Mucosa of stomach (tissue), 1 donor: ENCODE measurements at regions not wholly inside any gene's neighbourhood (a gene's known extent, or its start where the extent isn't known, plus 50 kb on each side); places are given as distances from the start of the nearest gene placed in this dataset.

Experiments used
- H3K27me3 ChIP-seq: one replicate; pipeline ENCODE4 v1.7.0; 2013; ENCODE audit warnings: mild to moderate bottlenecking, low read length; ENCODE audit not compliant: control insufficient read depth, insufficient read depth
- H3K36me3 ChIP-seq: one replicate; pipeline ENCODE4 v1.7.0; 2013; ENCODE audit warnings: low read length; ENCODE audit not compliant: control insufficient read depth, insufficient read depth
- H3K4me1 ChIP-seq: one replicate; pipeline ENCODE4 v1.7.0; 2013; ENCODE audit warnings: mild to moderate bottlenecking, low read length; ENCODE audit not compliant: control insufficient read depth, insufficient read depth
- H3K4me3 ChIP-seq: one replicate; pipeline ENCODE4 v1.7.0; 2013; ENCODE audit warnings: low read length
- H3K9ac ChIP-seq: one replicate; pipeline ENCODE4 v1.7.0; 2013; ENCODE audit warnings: mild to moderate bottlenecking, low read length, moderate library complexity
- H3K9me3 ChIP-seq: one replicate; pipeline ENCODE4 v1.7.0; 2013; ENCODE audit warnings: mild to moderate bottlenecking, low read length, moderate library complexity; ENCODE audit not compliant: control insufficient read depth
- donor health status: Pancreatic carcinoma.

- H3K9me3 ChIP-seq = no peaks in the 10 kb centered on the region
- peaks cover 13% of the 10 kb centered on the region for H3K4me1 ChIP-seq
- no peaks in the 10 kb centered on the region for H3K36me3 ChIP-seq
- no peak overlapping the region for H3K4me3 ChIP-seq
- H3K9ac ChIP-seq = no peak overlapping the region
- no peaks in the 10 kb centered on the region for H3K27me3 ChIP-seq
Measured at GRCh38 chr7:46220066-46220630, 299.1 kb upstream of the IGFBP3 start.

DNA sequence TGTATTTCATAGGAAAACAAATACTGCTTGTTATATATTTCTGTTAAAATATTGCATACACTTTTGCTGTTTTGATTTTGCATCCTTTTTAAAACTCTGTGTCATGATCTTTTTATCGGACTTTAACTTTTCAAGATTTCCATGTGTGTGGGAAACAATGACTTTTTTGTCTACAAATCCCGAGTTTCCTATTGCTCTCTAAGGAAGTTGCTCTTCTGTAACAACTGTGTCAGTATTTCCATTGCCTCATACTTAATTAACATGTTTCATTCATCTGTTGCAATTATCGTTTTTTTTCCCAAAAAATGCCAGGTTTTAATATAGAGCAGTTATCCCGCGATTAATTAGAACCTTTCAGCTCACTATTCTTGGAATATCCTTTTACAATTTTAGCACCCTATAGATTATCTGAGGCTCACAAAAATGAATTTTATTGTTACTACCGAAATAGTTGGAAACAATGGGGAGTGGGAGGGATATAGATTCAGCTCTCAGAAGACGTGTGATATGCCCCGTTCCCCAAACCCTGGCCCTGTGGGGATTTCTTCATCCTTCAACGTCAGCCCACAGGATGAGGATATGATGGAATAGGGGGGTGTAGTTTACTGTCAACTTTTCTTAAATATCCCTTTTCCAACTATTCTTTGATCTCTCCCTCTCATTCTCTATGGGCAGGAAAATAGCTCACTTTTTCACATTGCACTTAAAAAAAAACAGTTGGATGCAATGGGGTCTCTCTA, 297.6 kb upstream of the IGFBP3 start:
- Histone ChIP-seq H3K4me3 (no peak overlapping the region), H3K9me3 (no peaks in the 10 kb centered on the region), H3K36me3 (no peaks in the 10 kb centered on the region), H3K9ac (no peak overlapping the region), H3K27me3 (no peaks in the 10 kb centered on the region), H3K4me1 (peaks cover 15% of the 10 kb centered on the region)

- H3K4me1 ChIP-seq = peaks cover 19% of the 10 kb centered on the region
- H3K9me3 ChIP-seq = no peaks in the 10 kb centered on the region
- no peak overlapping the region for H3K4me3 ChIP-seq
- H3K9ac ChIP-seq = no peak overlapping the region
- no peaks in the 10 kb centered on the region for H3K36me3 ChIP-seq
- no peaks in the 10 kb centered on the region for H3K27me3 ChIP-seq
Measured at GRCh38 chr7:46215987-46216567, 295.0 kb upstream of the IGFBP3 start.

DNA sequence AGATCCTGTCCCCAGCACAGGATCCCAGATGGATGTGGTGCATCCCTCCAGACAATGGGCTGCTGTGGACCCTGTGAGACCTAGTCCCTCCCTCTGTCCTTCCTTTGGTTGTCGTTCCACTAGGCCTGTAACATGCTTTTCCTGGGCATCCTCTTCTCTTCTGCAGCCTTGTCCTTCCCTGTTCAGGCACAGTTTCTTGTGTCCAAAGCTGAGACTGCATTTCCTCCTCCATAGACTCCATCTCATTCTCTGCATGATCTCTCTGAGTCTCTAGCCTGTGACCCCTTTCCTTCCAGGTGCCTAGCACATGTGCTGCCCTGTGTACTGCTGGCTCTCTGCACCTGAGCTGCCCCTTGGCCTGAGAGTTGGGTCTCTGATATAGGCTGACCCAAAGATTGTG, 293.5 kb upstream of the IGFBP3 start:
- H3K9me3 ChIP-seq = no peaks in the 10 kb centered on the region
- H3K4me3 ChIP-seq = no peak overlapping the region
- H3K4me1 ChIP-seq = peaks cover 24% of the 10 kb centered on the region
- H3K9ac ChIP-seq = no peak overlapping the region
- no peaks in the 10 kb centered on the region for H3K27me3 ChIP-seq
- no peaks in the 10 kb centered on the region for H3K36me3 ChIP-seq

GRCh38 chr7:46213154-46213537, 292.1 kb upstream of the IGFBP3 start:
- Histone ChIP-seq H3K4me1 (peaks cover 38% of the 10 kb centered on the region), H3K4me3 (no peak overlapping the region), H3K36me3 (no peaks in the 10 kb centered on the region), H3K27me3 (no peaks in the 10 kb centered on the region), H3K9me3 (no peaks in the 10 kb centered on the region), H3K9ac (no peak overlapping the region)

DNA sequence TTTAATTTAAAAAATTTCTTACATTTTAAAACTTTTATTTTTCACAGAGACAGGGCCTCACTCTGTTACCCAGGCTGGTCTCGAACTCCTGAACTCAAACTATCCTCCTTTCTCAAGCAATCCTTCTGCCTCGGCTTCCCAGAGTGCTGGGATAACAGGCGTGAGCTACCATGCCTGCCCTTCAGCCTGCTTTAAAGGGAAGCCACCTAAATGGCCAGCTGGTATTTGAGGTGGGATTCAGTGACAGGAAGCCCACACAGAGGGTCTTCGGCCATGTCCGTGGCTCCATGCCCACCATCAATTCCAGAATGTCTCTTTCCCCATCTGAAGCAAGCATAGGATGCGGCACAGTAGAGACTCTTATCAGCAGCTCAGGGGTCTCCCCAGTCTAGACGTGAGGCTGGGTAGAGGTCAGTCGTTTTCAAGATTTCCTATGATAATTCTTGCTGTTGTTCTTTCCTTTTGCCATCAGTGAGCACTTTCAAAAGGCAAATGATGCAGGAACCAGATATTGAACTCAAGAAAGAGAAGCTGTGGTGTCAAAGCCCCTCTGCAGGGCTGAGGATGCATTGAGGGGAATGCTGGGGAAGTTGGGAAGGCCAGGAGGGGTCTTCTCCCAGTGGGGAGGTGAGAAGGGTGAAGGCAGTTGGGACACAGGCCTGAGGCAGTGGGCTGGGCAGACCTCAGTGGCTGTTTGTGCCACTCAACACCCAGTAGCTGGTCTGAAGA, 291.5 kb upstream of the IGFBP3 start:
- Histone ChIP-seq H3K4me3 (no peak overlapping the region), H3K27me3 (no peaks in the 10 kb centered on the region), H3K9ac (no peak overlapping the region), H3K36me3 (no peaks in the 10 kb centered on the region), H3K9me3 (no peaks in the 10 kb centered on the region), H3K4me1 (peaks cover 42% of the 10 kb centered on the region)

DNA sequence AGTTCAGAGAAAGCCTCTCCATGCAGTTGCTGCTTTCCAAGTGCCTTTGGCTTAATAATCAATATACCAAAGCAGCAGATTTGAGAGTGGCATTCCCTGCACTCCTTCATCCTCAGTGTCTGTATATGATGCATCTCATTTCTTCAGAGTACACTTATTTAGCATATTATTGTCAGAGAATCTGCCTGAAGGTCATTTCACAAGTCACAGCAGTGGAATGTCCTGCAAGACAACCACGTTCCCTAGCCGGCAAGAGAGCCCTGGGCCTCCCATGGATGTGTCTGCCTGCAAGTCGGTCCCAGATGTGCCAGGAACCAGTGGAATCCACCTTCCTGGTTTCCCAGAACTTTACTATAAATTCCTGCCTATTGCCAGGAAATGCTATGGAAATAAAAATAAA, 289.4 kb upstream of the IGFBP3 start:
- H3K36me3 ChIP-seq = no peaks in the 10 kb centered on the region
- H3K27me3 ChIP-seq = no peaks in the 10 kb centered on the region
- no peak overlapping the region for H3K9ac ChIP-seq

DNA sequence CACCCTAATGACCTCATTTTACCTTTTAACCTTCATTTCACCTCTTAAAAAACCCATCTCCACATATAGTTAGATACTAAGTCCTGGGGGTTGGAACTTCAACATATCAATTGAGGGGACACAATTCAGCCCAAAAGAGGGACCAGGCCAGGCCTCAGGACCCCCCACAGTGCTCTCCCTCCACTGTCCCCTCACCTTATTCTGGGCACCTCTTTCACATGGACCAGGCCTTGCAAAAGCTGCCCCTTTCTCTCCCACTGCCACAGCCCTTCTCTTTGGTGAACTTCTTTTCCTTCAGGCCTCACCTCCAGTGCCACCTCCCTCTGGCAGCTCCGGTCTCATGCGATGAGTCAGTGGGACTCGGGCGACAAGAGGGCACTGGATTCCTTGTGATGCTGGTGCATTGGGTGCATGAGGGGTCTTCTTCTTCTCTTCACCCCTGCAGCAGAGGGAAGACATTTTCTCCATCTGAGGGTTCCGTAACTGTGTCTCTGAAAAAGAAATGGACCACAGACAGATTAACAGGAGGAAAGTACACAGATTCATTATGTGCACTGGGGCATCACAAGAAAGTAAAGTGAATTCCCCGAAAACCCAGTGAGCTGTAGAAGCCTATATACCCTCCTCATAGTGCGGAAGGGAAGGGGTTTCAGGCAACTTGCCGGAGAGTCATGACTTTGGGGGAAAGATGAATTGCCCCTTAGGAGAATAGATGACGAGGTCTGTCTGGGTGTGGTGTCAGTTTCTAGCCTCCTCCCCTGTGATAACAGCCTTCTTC, 288.7 kb upstream of the IGFBP3 start:
- Histone ChIP-seq H3K36me3 (no peaks in the 10 kb centered on the region), H3K4me3 (no peak overlapping the region), H3K9ac (no peak overlapping the region), H3K9me3 (no peaks in the 10 kb centered on the region), H3K27me3 (no peaks in the 10 kb centered on the region), H3K4me1 (peaks cover 52% of the 10 kb centered on the region)

More for the DNA sequence above, 289.4 kb upstream of the IGFBP3 start:
- Histone ChIP-seq H3K4me1 (peaks cover 53% of the 10 kb centered on the region), H3K4me3 (no peak overlapping the region), H3K9me3 (no peaks in the 10 kb centered on the region)

GRCh38 chr7:46208635-46209525, 287.8 kb upstream of the IGFBP3 start:
- Histone ChIP-seq H3K9me3 (no peaks in the 10 kb centered on the region), H3K27me3 (no peaks in the 10 kb centered on the region), H3K36me3 (no peaks in the 10 kb centered on the region), H3K4me1 (peaks cover 52% of the 10 kb centered on the region), H3K9ac (no peak overlapping the region), H3K4me3 (no peak overlapping the region)

DNA sequence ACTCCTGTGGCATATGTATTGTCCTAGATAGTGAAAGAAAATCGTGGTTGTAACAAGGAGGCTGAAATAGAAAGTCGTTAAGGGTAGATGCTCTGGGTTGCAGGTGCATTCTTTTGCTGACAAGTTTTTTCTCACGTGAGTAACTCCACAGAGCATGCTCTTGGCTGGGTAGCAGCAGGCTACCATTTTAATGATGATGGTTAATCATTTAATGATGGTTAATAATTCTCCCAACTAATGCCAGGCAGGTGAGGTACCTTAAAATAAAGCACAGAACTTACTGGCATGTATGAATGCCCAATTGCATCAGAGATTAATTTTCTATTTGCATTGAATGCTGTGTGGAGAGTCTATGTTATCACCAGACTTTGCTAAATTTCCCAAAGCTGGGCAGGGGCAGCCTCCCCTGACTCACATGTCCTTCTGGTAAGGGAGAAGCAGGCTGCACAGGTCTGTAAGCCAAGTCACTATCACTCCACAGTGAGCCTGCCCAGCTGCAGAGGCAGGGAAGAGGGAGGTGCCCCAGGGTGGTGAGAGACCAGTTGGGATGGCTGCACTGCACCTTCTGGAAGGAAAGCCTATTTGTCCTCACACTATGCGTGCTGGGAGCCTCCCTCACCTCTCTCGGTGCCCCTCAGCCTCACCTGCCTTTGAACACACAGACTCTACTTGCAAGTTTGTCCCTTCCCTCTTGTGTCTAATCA, 287.0 kb upstream of the IGFBP3 start:
- Histone ChIP-seq H3K4me1 (peaks cover 52% of the 10 kb centered on the region), H3K36me3 (no peaks in the 10 kb centered on the region), H3K9me3 (no peaks in the 10 kb centered on the region), H3K4me3 (no peak overlapping the region), H3K9ac (no peak overlapping the region), H3K27me3 (no peaks in the 10 kb centered on the region)
